ENCODE measurements at regions not wholly inside any gene's neighbourhood (a gene's known extent, or its start where the extent isn't known, plus 50 kb on each side); places are given as distances from the start of the nearest gene placed in this dataset.

GRCh38 chr6:8277769-8278168 is 157.6 kb downstream of the SLC35B3 start:
- TF ChIP-seq, protein P1, sequence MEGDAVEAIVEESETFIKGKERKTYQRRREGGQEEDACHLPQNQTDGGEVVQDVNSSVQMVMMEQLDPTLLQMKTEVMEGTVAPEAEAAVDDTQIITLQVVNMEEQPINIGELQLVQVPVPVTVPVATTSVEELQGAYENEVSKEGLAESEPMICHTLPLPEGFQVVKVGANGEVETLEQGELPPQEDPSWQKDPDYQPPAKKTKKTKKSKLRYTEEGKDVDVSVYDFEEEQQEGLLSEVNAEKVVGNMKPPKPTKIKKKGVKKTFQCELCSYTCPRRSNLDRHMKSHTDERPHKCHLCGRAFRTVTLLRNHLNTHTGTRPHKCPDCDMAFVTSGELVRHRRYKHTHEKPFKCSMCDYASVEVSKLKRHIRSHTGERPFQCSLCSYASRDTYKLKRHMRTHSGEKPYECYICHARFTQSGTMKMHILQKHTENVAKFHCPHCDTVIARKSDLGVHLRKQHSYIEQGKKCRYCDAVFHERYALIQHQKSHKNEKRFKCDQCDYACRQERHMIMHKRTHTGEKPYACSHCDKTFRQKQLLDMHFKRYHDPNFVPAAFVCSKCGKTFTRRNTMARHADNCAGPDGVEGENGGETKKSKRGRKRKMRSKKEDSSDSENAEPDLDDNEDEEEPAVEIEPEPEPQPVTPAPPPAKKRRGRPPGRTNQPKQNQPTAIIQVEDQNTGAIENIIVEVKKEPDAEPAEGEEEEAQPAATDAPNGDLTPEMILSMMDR (IDR thresholded peaks at IDR 0.05 in 4 of 5, conservative IDR thresholded peaks at IDR 0.05 in 1 of 5), result no peak
- no peak for TF ChIP-seq POLR2A (IDR thresholded peaks at IDR 0.05)
